ENCODE measurements at regions not wholly inside any gene's neighbourhood (a gene's known extent, or its start where the extent isn't known, plus 50 kb on each side); places are given as distances from the start of the nearest gene placed in this dataset.

DNA sequence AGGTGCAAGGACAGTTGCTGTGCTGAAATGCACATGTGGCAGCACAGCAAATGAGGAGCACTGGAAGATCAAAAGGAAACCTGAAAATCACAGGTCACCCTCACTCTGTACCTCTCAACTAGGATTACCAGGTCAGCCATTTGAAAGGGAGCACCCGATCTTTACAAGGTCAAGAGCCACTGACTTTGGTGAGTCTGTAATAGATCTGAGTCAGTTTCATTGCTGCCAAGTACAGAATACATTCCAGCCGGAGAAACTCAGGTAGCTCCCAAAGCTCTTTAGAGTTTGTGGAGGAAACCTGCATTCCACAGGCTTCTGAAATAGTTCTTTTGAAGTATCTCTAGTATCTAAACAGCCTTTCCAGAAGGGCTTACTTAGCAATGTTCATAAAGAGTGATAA lies 217.5 kb downstream of the SNX13 start:
- TF ChIP-seq, protein P1, sequence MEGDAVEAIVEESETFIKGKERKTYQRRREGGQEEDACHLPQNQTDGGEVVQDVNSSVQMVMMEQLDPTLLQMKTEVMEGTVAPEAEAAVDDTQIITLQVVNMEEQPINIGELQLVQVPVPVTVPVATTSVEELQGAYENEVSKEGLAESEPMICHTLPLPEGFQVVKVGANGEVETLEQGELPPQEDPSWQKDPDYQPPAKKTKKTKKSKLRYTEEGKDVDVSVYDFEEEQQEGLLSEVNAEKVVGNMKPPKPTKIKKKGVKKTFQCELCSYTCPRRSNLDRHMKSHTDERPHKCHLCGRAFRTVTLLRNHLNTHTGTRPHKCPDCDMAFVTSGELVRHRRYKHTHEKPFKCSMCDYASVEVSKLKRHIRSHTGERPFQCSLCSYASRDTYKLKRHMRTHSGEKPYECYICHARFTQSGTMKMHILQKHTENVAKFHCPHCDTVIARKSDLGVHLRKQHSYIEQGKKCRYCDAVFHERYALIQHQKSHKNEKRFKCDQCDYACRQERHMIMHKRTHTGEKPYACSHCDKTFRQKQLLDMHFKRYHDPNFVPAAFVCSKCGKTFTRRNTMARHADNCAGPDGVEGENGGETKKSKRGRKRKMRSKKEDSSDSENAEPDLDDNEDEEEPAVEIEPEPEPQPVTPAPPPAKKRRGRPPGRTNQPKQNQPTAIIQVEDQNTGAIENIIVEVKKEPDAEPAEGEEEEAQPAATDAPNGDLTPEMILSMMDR (conservative IDR thresholded peaks at IDR 0.05; ENCODE audit: low read length) = no peak
- TF ChIP-seq EZH2phosphoT487 (IDR thresholded peaks at IDR 0.05; ENCODE audit: borderline replicate concordance, low read depth, low read length) = no peak

Measured in OCI-LY7 (cell line).